HepG2 (cell line): ENCODE measurements at regions not wholly inside any gene's neighbourhood (a gene's known extent, or its start where the extent isn't known, plus 50 kb on each side); places are given as distances from the start of the nearest gene placed in this dataset.
"Not testable (repeated sequence)": the region's sequence is repeated elsewhere in the genome, so short reads cannot be mapped to it uniquely, and the experiment has no call there.

Source experiments
- ATAC-seq: fragments of 200-7000 bp; cut with Tn5 transposase; 3 replicates; pipeline ENCODE4 v1.9.1; 2020; ENCODE audit warnings: mild to moderate bottlenecking, moderate library complexity
- BruUV-seq: library from RNA; stranded (reverse); fragments of 400-500 nt; replicated peaks from 2 replicates; lab custom pipeline; 2021; lab: Mats Ljungman, UMichigan
- CTCF ChIA-PET: fragments of 300-600 bp; formaldehyde crosslinking; extraction: SDS; loops from one replicate; lab custom pipeline; 2021; ENCODE audit warnings: low total read pairs, inconsistent platforms, low intra/inter-chr PET ratio; lab: Yijun Ruan, JAX
- POLR2A ChIA-PET: fragments of 350-600 bp; sonication (Branson Sonifier 250); formaldehyde crosslinking; loops from one replicate; lab custom pipeline; 2020; ENCODE audit warnings: antibody characterized with exemption, inconsistent platforms; lab: Yijun Ruan, JAX
- DNase-seq: peaks from one replicate; pipeline ENCODE4 v3.0.0-alpha.2; 2015; ENCODE audit warnings: low spot score
- FAIRE-seq: peaks from 3 replicates; lab custom pipeline; 2011; peaks lifted over from hg19 to GRCh38; lab: Jason Lieb, UNC
- H2AFZ ChIP-seq: one replicate; pipeline ENCODE4 v1.6.1; 2011; ENCODE audit warnings: low read length, inconsistent platforms
- H3K27ac ChIP-seq: fragments of 300-600 bp; 3 replicates; pipeline ENCODE4 v1.8.0; 2011; ENCODE audit warnings: mixed run types, mild to moderate bottlenecking, mixed read lengths, low read length, inconsistent platforms; ENCODE audit not compliant: insufficient read depth; ENCODE audit errors: extremely low read length
- H3K27me3 ChIP-seq, 2 experiments: fragments of 200-600 bp in 1 of 2; 2 replicates in 1 of 2; 3 replicates in 1 of 2; pipeline versions ENCODE4 v1.6.0 to v1.8.0; 2011; ENCODE audit warnings: low read length in 2 of 2, mild to moderate bottlenecking in 2 of 2, moderate library complexity in 2 of 2, inconsistent platforms in 1 of 2; ENCODE audit not compliant: insufficient read depth in 2 of 2, control insufficient read depth in 1 of 2
- H3K36me3 ChIP-seq, 2 experiments: fragments of 200-600 bp in 1 of 2; replicated peaks in 1 of 2; 2 replicates in 1 of 2; 3 replicates in 1 of 2; pipeline versions ENCODE4 v1.5.1 to v1.8.0; 2011; ENCODE audit warnings: low read length in 2 of 2, inconsistent platforms in 1 of 2; ENCODE audit not compliant: insufficient read depth in 2 of 2, control insufficient read depth in 1 of 2
- H3K4me1 ChIP-seq: 2 replicates; pipeline ENCODE4 v1.5.1; 2012; ENCODE audit warnings: low read length, inconsistent platforms; ENCODE audit not compliant: insufficient read depth
- H3K4me2 ChIP-seq: 2 replicates; pipeline ENCODE4 v1.6.0; 2011; ENCODE audit warnings: low read depth, low read length, inconsistent platforms
- H3K4me3 ChIP-seq, 3 experiments: fragments of 200-600 bp in 1 of 3; sonication (generic), shearing (Covaris generic) in 1 of 3; replicated peaks in 1 of 3; 2 replicates each; pipeline ENCODE4 v1.5.1; 2011 to 2016; ENCODE audit warnings: low read length in 3 of 3, inconsistent platforms in 2 of 3, low read depth in 2 of 3, mild to moderate bottlenecking in 2 of 3, control low read depth in 1 of 3, mixed read lengths in 1 of 3; ENCODE audit not compliant: insufficient read depth in 1 of 3
- H3K79me2 ChIP-seq: one replicate; pipeline ENCODE4 v1.6.1; 2011; ENCODE audit warnings: low read length, inconsistent platforms; ENCODE audit not compliant: insufficient read depth
- H3K9ac ChIP-seq: 2 replicates; pipeline ENCODE4 v1.6.0; 2011; ENCODE audit warnings: mild to moderate bottlenecking, low read depth, low read length, inconsistent platforms; ENCODE audit not compliant: insufficient read depth
- H3K9me3 ChIP-seq: 2 replicates; pipeline ENCODE4 v1.5.1; 2012; ENCODE audit warnings: mild to moderate bottlenecking, low read length
- H4K20me1 ChIP-seq: 2 replicates; pipeline ENCODE4 v1.6.0; 2011; ENCODE audit warnings: inconsistent platforms, mild to moderate bottlenecking, low read length, moderate library complexity; ENCODE audit not compliant: insufficient read depth
- CHD4 ChIP-seq: fragments of 200-600 bp; sonication (generic); IDR thresholded peaks from 2 replicates; pipeline ENCODE4 v1.7.0; 2017; ENCODE audit warnings: mild to moderate bottlenecking, low read length, borderline replicate concordance
- ELK4 ChIP-seq: sonication (generic); formaldehyde crosslinking; IDR thresholded peaks from 2 replicates; pipeline ENCODE4 v1.9.0; 2021; ENCODE audit warnings: missing genetic modification reagents, borderline replicate concordance
- HOXA3 ChIP-seq: sonication (generic); formaldehyde crosslinking; IDR thresholded peaks from 2 replicates; pipeline ENCODE4 v1.5.0; 2020; ENCODE audit warnings: missing genetic modification reagents
- MIER2 ChIP-seq: IDR thresholded peaks from 2 replicates; pipeline ENCODE4 v1.6.1; 2016; ENCODE audit warnings: missing biosample characterization, missing genetic modification reagents
- MTA1 ChIP-seq: sonication (generic); formaldehyde crosslinking; IDR thresholded peaks from 2 replicates; pipeline ENCODE4 v1.4.0; 2020; ENCODE audit warnings: missing genetic modification reagents, mild to moderate bottlenecking, borderline replicate concordance
- NR2F6 ChIP-seq, 2 experiments: IDR thresholded peaks; 2 replicates each; pipeline ENCODE4 v1.6.1; 2016; ENCODE audit warnings: antibody characterized with exemption in 1 of 2, mild to moderate bottlenecking in 1 of 2
- ZBTB38 ChIP-seq: sonication (generic); formaldehyde crosslinking; IDR thresholded peaks from 2 replicates; pipeline ENCODE4 v1.5.1; 2020; ENCODE audit warnings: mild to moderate bottlenecking, missing genetic modification reagents
- ZNF619 ChIP-seq: sonication (generic); formaldehyde crosslinking; IDR thresholded peaks from 2 replicates; pipeline ENCODE4 v1.4.0; 2020; ENCODE audit warnings: mild to moderate bottlenecking, missing genetic modification reagents
- ZNF709 ChIP-seq: sonication (generic); formaldehyde crosslinking; IDR thresholded peaks from 2 replicates; pipeline ENCODE4 v1.5.0; 2020; ENCODE audit warnings: mild to moderate bottlenecking, missing genetic modification reagents
- WGBS: methylation state at CpG from one replicate; pipeline ENCODE4 v1.1.6; 2017; ENCODE audit warnings: low lambda C conversion rate; 5-methylcytosine and 5-hydroxymethylcytosine counted together
- in situ Hi-C: cut with HindIII; loops from 2 replicates; pipeline ENCODE4 v1.10.0; 2017; ENCODE audit warnings: low pct_unique_long_range_greater_than_20kb; ENCODE audit not compliant: extremely low pct_ligation_motif_present
- intact Hi-C: fragments of 100-400 bp; cut with micrococcal nuclease; formaldehyde crosslinking; loops from one replicate; pipeline ENCODE4 v1.10.0; 2022; ENCODE audit not compliant: unreplicated experiment
- TF ChIP-seq, protein P1 (sequence below): IDR thresholded peaks from 2 replicates; pipeline ENCODE4 v1.4.0; 2020; ENCODE audit warnings: mild to moderate bottlenecking, missing genetic modification reagents

GRCh38 chr6:112416866-112417265, 69.7 kb downstream of the RFPL4B start:
- Histone ChIP-seq H3K4me3 (no peak overlapping the region), H3K9me3 (no peaks in the 10 kb centered on the region), H3K27me3 (no peaks in the 10 kb centered on the region), H3K9ac (no peak overlapping the region), H3K4me1 (no peaks in the 10 kb centered on the region), H3K4me2 (no peak overlapping the region), H2AFZ (no peak overlapping the region), H4K20me1 (no peaks in the 10 kb centered on the region), H3K36me3 (no peaks in the 10 kb centered on the region), H3K27ac (no peak overlapping the region), H3K79me2 (no peaks in the 10 kb centered on the region)
- ChIA-PET CTCF (no interaction called here), POLR2A (no interaction called here)
- FAIRE-seq, result no peak
- TF ChIP-seq MIER2 (no peak), NR2F6 (IDR thresholded peaks at IDR 0.05) (no peak), NR2F6 (CRISPR knock-in tag; IDR thresholded peaks at IDR 0.05) (no peak), ZBTB38 (CRISPR knock-in tag) (no peak), HOXA3 (CRISPR knock-in tag) (no peak), ZNF619 (CRISPR knock-in tag) (no peak), CHD4 (no peak), ZNF709 (no peak), MTA1 (no peak), ELK4 (CRISPR knock-in tag) (no peak)
- TF ChIP-seq, protein P1, sequence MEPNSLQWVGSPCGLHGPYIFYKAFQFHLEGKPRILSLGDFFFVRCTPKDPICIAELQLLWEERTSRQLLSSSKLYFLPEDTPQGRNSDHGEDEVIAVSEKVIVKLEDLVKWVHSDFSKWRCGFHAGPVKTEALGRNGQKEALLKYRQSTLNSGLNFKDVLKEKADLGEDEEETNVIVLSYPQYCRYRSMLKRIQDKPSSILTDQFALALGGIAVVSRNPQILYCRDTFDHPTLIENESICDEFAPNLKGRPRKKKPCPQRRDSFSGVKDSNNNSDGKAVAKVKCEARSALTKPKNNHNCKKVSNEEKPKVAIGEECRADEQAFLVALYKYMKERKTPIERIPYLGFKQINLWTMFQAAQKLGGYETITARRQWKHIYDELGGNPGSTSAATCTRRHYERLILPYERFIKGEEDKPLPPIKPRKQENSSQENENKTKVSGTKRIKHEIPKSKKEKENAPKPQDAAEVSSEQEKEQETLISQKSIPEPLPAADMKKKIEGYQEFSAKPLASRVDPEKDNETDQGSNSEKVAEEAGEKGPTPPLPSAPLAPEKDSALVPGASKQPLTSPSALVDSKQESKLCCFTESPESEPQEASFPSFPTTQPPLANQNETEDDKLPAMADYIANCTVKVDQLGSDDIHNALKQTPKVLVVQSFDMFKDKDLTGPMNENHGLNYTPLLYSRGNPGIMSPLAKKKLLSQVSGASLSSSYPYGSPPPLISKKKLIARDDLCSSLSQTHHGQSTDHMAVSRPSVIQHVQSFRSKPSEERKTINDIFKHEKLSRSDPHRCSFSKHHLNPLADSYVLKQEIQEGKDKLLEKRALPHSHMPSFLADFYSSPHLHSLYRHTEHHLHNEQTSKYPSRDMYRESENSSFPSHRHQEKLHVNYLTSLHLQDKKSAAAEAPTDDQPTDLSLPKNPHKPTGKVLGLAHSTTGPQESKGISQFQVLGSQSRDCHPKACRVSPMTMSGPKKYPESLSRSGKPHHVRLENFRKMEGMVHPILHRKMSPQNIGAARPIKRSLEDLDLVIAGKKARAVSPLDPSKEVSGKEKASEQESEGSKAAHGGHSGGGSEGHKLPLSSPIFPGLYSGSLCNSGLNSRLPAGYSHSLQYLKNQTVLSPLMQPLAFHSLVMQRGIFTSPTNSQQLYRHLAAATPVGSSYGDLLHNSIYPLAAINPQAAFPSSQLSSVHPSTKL (CRISPR knock-in tag), result no peak
- intact Hi-C loops, result no loop called here
- in situ Hi-C loops, result no loop called here
- WGBS, result 16% methylated on average over 4 of the region's 4 CpGs
- ATAC-seq, result no peak
- no TSS peak for BruUV-seq
- DNase-seq, result no peak

DNA sequence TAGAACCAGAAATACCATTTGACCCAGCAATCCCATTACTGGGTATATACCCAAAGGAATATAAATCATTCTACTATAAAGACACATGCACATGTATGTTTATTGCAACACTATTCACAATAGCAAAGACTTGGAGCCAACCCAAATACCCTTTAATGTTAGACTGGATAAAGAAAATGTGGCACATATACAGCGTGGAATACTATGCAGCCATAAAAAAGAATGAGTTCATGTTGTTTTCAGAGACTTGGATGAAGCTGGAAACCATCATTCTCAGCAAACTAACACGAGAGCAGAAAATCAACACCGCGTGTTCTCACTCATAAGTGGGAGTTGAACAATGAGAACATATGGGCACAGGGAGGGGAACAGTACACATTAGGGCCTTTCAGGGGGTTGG, 79.9 kb downstream of the RFPL4B start:
- in situ Hi-C loops, H3K9ac ChIP-seq, H3K9me3 ChIP-seq, H3K36me3 ChIP-seq, H2AFZ ChIP-seq, FAIRE-seq, BruUV-seq, intact Hi-C loops, H3K4me1 ChIP-seq, POLR2A ChIA-PET, ATAC-seq, DNase-seq, H3K79me2 ChIP-seq, H3K4me3 ChIP-seq, H3K4me2 ChIP-seq, H3K27me3 ChIP-seq, H3K27ac ChIP-seq, CTCF ChIA-PET, H4K20me1 ChIP-seq: not testable (repeated sequence)
- 40% methylated on average over 4 of the region's 4 CpGs for WGBS
